OCI-LY3 (cell line): ENCODE measurements at regions not wholly inside any gene's neighbourhood (a gene's known extent, or its start where the extent isn't known, plus 50 kb on each side); places are given as distances from the start of the nearest gene placed in this dataset.
A peak's percentile ranks its signal among the peaks of the same experiment; 100 is the strongest.

Source experiments
- H2AFZ ChIP-seq: fragments of 200-600, 300-600 bp; shearing (Covaris generic); 2 replicates; pipeline ENCODE4 v1.6.0; 2014; ENCODE audit warnings: antibody characterized with exemption, low read depth, low read length
- H3K27ac ChIP-seq: fragments of 200-600, 300-600 bp; sonication (generic); 2 replicates; pipeline ENCODE4 v1.5.1; 2014; ENCODE audit warnings: mild to moderate bottlenecking, low read length, moderate library complexity, mixed read lengths
- H3K27me3 ChIP-seq: fragments of 200-600, 300-600 bp; sonication (generic); 2 replicates; pipeline ENCODE4 v1.6.1; 2014; ENCODE audit warnings: low read depth, low read length, mixed read lengths
- H3K36me3 ChIP-seq: fragments of 200-600, 300-600 bp; sonication (generic); replicated peaks from 2 replicates; pipeline ENCODE3; 2014; ENCODE audit warnings: low read depth, low read length, mixed read lengths
- H3K4me1 ChIP-seq: fragments of 300-600, 200-600 bp; sonication (generic); 2 replicates; pipeline ENCODE4 v1.6.1; 2014; ENCODE audit warnings: low read length, mixed read lengths
- H3K4me2 ChIP-seq: fragments of 200-600, 300-600 bp; sonication (generic); 2 replicates; pipeline ENCODE4 v1.6.1; 2014; ENCODE audit warnings: low read length, mixed read lengths
- H3K4me3 ChIP-seq: fragments of 300-600, 200-600 bp; sonication (generic); 2 replicates; pipeline ENCODE4 v1.5.1; 2014; ENCODE audit warnings: antibody characterized with exemption, mild to moderate bottlenecking, low read length, moderate library complexity
- H3K79me2 ChIP-seq: fragments of 300-600, 200-600 bp; shearing (Covaris generic); 2 replicates; pipeline ENCODE4 v1.6.1; 2014; ENCODE audit warnings: mild to moderate bottlenecking, low read length, mixed read lengths
- H3K9ac ChIP-seq: fragments of 300-600, 200-600 bp; shearing (Covaris generic); 2 replicates; pipeline ENCODE4 v1.6.0; 2014; ENCODE audit warnings: mild to moderate bottlenecking, low read length, moderate library complexity
- H3K9me3 ChIP-seq: fragments of 200-600, 300-600 bp; shearing (Covaris generic); 2 replicates; pipeline ENCODE4 v1.6.1; 2014; ENCODE audit warnings: low read length, mixed read lengths; ENCODE audit not compliant: insufficient read depth
- H4K20me1 ChIP-seq: fragments of 200-600, 300-600 bp; sonication (generic); 2 replicates; pipeline ENCODE4 v1.6.1; 2016; ENCODE audit warnings: low read length, mixed read lengths; ENCODE audit not compliant: insufficient read depth
- CTCF ChIP-seq: fragments of 200-600, 300-600 bp; sonication (generic); IDR thresholded peaks from 2 replicates; pipeline ENCODE4 v1.5.1; 2014; ENCODE audit warnings: antibody characterized with exemption, low read length, low read depth
- EZH2phosphoT487 ChIP-seq: fragments of 200-600 bp; shearing (Covaris generic); IDR thresholded peaks from 2 replicates; pipeline ENCODE4 v1.6.1; 2018; ENCODE audit warnings: antibody characterized with exemption, mixed run types, low read depth

DNA sequence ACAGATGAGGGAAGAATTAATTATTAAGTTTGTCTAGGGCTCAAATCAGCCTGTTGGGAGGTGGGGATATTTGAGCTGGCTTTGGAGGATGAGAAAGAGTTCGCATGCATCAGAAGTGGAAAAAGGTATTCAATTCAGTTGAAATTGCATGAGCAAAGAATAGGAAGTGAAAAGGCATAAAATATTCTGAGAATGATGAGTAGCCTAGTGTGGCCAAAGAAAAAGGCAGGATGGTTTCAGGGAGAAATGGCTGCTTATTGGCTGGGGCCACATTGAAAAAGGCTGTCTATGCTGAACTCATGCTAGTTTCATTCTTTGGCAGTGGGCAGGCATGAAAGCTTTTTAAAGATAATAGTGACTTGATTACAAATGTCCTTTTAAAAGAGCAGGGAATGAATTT, 235.4 kb upstream of the RIOK2 start:
- Histone ChIP-seq H3K36me3 (no peaks in the 10 kb centered on the region), H3K79me2 (no peaks in the 10 kb centered on the region), H3K27me3 (no peaks in the 10 kb centered on the region), H3K27ac (no peak overlapping the region), H4K20me1 (no peaks in the 10 kb centered on the region), H3K9me3 (no peaks in the 10 kb centered on the region), H3K4me3 (no peak overlapping the region), H3K9ac (no peak overlapping the region), H3K4me2 (peak overlapping the region; percentile 19; the same call in 1 of the 2 replicates), H2AFZ (no peak overlapping the region), H3K4me1 (peaks cover 14% of the 10 kb centered on the region)
- TF ChIP-seq EZH2phosphoT487, result no peak
- no peak for TF ChIP-seq CTCF

- H3K4me2 ChIP-seq, result no peak overlapping the region
- H3K27ac ChIP-seq, result no peak overlapping the region
- H2AFZ ChIP-seq, result no peak overlapping the region
- H3K79me2 ChIP-seq, result no peaks in the 10 kb centered on the region
- H4K20me1 ChIP-seq, result no peaks in the 10 kb centered on the region
- H3K9me3 ChIP-seq, result no peaks in the 10 kb centered on the region
- no peak overlapping the region for H3K4me3 ChIP-seq
- H3K4me1 ChIP-seq, result peaks cover 14% of the 10 kb centered on the region
- H3K9ac ChIP-seq, result no peak overlapping the region
- H3K36me3 ChIP-seq, result no peaks in the 10 kb centered on the region
- H3K27me3 ChIP-seq, result no peaks in the 10 kb centered on the region
- TF ChIP-seq EZH2phosphoT487 (no peak), CTCF (no peak)
Measured at GRCh38 chr5:97420646-97421045, 237.6 kb upstream of the RIOK2 start.

- Histone ChIP-seq H3K9me3 (no peaks in the 10 kb centered on the region), H3K36me3 (no peaks in the 10 kb centered on the region), H2AFZ (no peak overlapping the region), H3K9ac (no peak overlapping the region), H3K79me2 (no peaks in the 10 kb centered on the region), H4K20me1 (no peaks in the 10 kb centered on the region), H3K4me1 (peaks cover 12% of the 10 kb centered on the region), H3K4me2 (no peak overlapping the region), H3K27me3 (no peaks in the 10 kb centered on the region), H3K27ac (no peak overlapping the region), H3K4me3 (no peak overlapping the region)
- TF ChIP-seq EZH2phosphoT487 (no peak), CTCF (no peak)
Measured at GRCh38 chr5:97422678-97423077, 239.6 kb upstream of the RIOK2 start.

DNA sequence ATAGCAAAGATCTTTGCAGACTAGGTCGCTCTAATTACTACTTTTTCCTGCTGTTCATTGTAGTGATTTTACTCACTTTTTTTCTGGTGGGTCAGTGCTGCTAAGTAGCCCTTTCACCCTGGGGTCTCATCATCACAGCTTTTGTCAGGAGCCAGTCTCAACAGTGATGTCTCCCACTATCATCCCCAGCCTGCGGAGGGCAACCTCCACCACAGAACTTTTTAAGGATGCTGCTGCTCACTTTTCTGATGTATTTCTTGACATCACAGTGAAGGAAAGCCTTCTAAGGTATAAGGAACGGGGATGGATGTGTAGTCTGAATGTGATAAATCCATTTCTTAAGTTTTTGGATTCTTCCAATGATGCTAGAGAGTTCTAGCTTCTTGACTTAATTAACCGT, 242.5 kb upstream of the RIOK2 start:
- TF ChIP-seq CTCF, result peak; percentile 58
- TF ChIP-seq EZH2phosphoT487, result no peak
- no peaks in the 10 kb centered on the region for H3K4me1 ChIP-seq
- no peak overlapping the region for H3K9ac ChIP-seq
- no peaks in the 10 kb centered on the region for H3K36me3 ChIP-seq
- H3K79me2 ChIP-seq, result no peaks in the 10 kb centered on the region
- H2AFZ ChIP-seq, result no peak overlapping the region
- no peaks in the 10 kb centered on the region for H3K27me3 ChIP-seq
- H3K9me3 ChIP-seq, result no peaks in the 10 kb centered on the region
- no peak overlapping the region for H3K4me3 ChIP-seq
- H3K27ac ChIP-seq, result no peak overlapping the region
- H3K4me2 ChIP-seq, result no peak overlapping the region
- H4K20me1 ChIP-seq, result no peaks in the 10 kb centered on the region
